ENCODE measurements at regions not wholly inside any gene's neighbourhood (a gene's known extent, or its start where the extent isn't known, plus 50 kb on each side); places are given as distances from the start of the nearest gene placed in this dataset.
"Not testable (repeated sequence)": the region's sequence is repeated elsewhere in the genome, so short reads cannot be mapped to it uniquely, and the experiment has no call there.

DNA sequence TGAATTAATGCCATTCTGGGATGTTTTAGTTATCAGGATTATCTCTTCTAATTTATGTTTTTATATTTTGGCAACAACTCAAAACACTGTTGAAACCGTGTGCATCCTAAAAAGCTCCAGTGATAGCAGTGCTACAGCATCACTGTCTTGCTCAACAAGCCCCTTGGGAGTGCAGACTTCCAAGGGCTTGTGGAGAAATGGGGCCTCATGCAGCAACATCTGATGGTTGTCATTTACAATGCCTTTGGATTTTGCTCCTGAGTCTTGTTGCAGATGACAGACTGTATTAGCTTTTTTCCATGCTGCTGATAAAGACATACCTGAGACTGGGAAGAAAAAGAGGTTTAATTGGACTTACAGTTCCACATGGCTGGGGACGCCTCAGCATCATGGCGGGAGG, 515.4 kb downstream of the NEBL start:
- DNase-seq = no peak

DNA sequence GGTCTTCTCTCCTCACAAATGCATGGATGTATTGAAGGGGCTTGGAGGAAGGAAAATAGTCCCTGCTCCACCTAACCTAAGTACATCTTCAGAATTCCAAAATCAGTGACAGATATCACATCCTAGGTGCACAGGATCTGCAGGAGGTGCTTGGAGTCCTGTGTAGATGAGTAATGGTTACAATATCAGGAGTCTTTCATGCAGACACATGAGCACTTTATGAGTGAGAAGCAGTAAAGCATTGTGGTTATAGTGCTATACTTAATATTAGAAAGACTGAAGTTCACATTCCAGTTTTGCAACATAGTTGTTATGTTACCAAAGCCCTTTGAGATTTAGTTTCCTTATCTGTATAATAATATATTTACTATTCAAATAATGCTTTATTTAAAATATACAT, 516.7 kb downstream of the NEBL start:
- DNase-seq = no peak

GRCh38 chr10:20372748-20373147, 524.4 kb downstream of the NEBL start:
- no peak for DNase-seq

- not testable (repeated sequence) for DNase-seq
These were observed 526.1 kb downstream of the NEBL start for GRCh38 chr10:20370977-20371533.

DNA sequence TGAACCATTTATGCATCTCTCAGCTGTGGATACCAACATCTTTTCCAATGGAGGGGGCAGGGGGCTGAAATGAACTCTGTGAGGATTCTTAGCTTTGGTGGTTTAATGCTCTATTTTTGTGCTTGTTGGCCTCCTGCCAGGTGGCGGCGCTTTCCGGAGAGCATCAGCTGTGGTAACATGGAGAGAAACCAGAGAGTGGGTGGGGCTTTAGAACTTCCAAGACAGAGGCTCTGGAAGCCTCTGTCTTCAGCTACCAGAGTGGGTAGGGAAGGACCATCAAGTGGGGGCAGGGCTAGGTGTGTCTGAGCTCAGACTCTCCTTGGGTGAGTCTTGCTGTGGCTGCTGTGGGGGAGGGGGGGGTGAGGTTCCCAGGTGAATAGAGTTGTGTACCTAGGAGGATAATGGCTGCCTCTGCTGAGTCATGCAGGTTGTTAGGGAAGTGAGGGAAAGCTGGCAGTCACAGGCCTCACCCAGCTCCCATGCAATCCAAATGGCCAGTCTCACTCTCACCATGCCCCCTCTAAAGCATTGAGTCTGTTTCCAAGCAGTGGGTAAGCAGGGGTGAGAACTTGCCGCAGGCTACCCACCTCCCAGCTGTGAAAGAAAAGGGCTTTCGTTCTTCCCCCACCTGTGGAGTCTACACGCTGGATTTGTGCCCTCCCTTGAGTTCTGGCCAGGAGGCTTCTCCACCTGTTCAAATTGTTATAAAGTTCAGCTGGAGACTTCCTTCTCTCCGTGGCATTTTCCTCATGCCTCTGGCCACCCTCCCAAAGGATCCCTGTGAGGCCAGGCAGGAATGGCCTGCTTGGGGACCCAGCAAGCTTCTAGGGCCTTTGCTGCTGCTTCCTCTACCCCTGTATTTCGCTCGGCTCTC, 527.0 kb downstream of the NEBL start:
- no peak for DNase-seq

GRCh38 chr10:20363684-20364083, 533.4 kb downstream of the NEBL start:
- DNase-seq = no peak

- DNase-seq = no peak
These were observed 539.7 kb downstream of the PLXDC2 start for GRCh38 chr10:20355915-20356314.

- DNase-seq = no peak
These were observed 538.8 kb downstream of the PLXDC2 start for GRCh38 chr10:20355011-20355410.

- DNase-seq = no peak
These were observed 537.9 kb downstream of the PLXDC2 start for GRCh38 chr10:20354166-20354565.

DNA sequence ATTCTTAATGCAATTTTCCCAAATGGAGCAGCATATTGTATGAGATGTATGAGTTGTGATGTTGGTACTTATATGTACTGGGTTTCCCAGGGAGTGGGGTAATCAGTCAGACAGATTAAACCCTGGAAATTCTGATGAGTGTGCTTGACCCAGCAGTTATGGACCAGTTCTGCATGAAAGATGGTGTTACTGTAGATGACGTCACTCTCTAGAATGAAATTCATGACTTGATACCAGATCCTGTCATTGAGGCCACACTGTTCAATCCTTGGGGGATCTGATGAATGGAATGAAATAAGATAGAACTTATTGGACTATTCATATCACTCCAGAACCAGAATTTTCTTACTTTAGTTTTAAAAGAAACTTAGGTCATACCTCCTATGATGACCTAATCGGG, 534.3 kb downstream of the PLXDC2 start:
- DNase-seq = no peak

- no peak for DNase-seq
These were observed 526.8 kb downstream of the PLXDC2 start for GRCh38 chr10:20343036-20343435.
